Right ventricle myocardium superior (tissue), 1 donor: ENCODE measurements at regions not wholly inside any gene's neighbourhood (a gene's known extent, or its start where the extent isn't known, plus 50 kb on each side); places are given as distances from the start of the nearest gene placed in this dataset.

ENCODE experiments used
- ATAC-seq: fragments of 200-7000 bp; cut with Tn5 transposase; one replicate; pipeline ENCODE4 v1.9.1; 2020; ENCODE audit warnings: mild to moderate bottlenecking; ENCODE audit not compliant: poor library complexity
- DNase-seq: peaks from one replicate; pipeline ENCODE4 v3.0.0-alpha.2; 2020
- intact Hi-C: fragments of 100-400 bp; cut with DNase I; formaldehyde crosslinking; loops from one replicate; pipeline ENCODE4 v1.11.2; 2022
- donor health status: DM: no; HTN: yes; CAD: no; lungs with severe emphysema.

DNA sequence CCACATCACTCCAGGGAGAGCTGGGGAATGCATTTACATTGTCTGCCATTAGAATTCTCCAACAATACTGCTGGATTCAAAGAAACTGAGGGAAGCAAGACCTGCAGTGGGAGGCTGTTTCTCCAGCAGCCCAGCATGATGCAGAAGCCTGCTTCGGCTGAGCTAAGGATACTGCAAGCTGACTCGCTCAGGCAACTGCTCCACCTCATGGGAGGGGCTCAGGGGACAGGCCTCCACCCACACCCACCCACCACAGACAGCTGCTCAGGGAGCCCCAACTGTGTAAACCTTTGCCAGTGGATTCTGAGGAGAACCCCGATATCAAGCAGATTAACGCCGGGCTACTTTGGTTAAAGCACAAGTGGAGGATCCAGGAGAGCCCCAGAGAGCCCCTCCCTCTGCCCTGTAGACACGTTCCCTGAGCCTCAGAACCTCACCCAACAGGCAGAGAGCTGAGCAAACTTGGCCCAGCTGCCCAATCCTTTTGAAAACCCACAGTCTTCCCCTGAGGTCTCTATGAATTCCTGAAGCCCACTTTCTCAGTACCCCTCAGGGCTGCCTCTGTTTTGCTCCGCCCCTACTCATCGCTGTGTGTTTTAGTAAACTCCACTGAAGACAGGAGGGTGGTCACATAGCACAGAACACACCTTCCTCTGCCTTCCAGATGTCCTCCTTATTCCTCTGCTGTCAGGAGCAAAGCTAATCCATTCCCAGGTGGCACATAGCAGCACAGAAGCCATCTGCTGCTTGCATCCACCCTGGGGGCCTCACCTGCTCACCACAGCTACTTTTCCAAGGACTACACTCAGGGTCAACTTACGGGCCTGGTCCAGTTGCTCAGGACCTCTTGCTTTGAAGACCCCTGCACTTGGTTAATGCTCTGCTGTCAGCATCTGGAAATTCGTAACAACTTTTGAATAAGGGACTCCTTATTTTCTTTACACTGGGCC is 269.0 kb downstream of the ABHD5 start:
- ATAC-seq = no peak
- DNase-seq = no peak
- intact Hi-C loops = no loop called here

- ATAC-seq (no peak), DNase-seq (no peak)
- intact Hi-C loops = no loop called here
These were observed 269.7 kb downstream of the ABHD5 start for GRCh38 chr3:43960448-43960840.

DNA sequence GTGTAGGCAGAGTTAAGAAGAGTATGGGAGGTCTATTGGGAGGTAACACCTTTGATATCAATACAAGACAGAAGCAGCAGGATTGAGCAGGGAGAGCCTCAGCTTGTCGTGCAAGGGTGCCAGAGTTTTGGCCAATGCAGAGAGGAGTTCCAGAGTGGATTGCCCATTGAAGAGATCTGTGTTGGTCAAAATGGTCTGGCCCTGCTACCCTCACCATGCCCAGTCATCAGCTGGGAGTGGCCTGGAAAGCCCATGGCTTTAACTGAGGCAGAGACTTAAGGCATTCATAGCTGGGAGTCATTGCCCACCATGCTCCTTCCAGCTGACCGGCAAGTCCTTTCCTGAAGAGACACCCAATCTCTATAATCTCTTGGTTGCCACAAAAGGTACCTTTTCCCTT is 271.3 kb downstream of the ABHD5 start:
- ATAC-seq = no peak
- intact Hi-C loops = no loop called here
- DNase-seq = no peak

- no peak for ATAC-seq
- intact Hi-C loops = no loop called here
- no peak for DNase-seq
These were observed 272.5 kb downstream of the ABHD5 start for GRCh38 chr3:43963208-43963607.

- no peak for DNase-seq
- intact Hi-C loops = no loop called here
These were observed 273.9 kb downstream of the ABHD5 start for GRCh38 chr3:43964640-43965039.

GRCh38 chr3:43965656-43966055 is 274.9 kb downstream of the ABHD5 start:
- DNase-seq = no peak
- intact Hi-C loops = no loop called here

More at GRCh38 chr3:43964640-43965039, 273.9 kb downstream of the ABHD5 start:
- no peak for ATAC-seq

GRCh38 chr3:43966126-43966525 is 275.4 kb downstream of the ABHD5 start:
- no peak for ATAC-seq
- intact Hi-C loops = no loop called here
- no peak for DNase-seq

More at GRCh38 chr3:43965656-43966055, 274.9 kb downstream of the ABHD5 start:
- no peak for ATAC-seq

GRCh38 chr3:43966530-43966929 is 275.2 kb upstream of the TOPAZ1 start:
- ATAC-seq (no peak), DNase-seq (no peak)
- intact Hi-C loops = no loop called here

- intact Hi-C loops = no loop called here
- DNase-seq (no peak), ATAC-seq (no peak)
These were observed 273.2 kb upstream of the TOPAZ1 start for GRCh38 chr3:43968465-43968864.

GRCh38 chr3:43969944-43970343 is 271.7 kb upstream of the TOPAZ1 start:
- intact Hi-C loops = no loop called here
- no peak for ATAC-seq
- DNase-seq = no peak

- DNase-seq (no peak), ATAC-seq (no peak)
- intact Hi-C loops = no loop called here
These were observed 271.3 kb upstream of the TOPAZ1 start for GRCh38 chr3:43970351-43970750.

- no peak for DNase-seq
- no peak for ATAC-seq
- intact Hi-C loops = no loop called here
These were observed 270.8 kb upstream of the TOPAZ1 start for GRCh38 chr3:43970920-43971319.

DNA sequence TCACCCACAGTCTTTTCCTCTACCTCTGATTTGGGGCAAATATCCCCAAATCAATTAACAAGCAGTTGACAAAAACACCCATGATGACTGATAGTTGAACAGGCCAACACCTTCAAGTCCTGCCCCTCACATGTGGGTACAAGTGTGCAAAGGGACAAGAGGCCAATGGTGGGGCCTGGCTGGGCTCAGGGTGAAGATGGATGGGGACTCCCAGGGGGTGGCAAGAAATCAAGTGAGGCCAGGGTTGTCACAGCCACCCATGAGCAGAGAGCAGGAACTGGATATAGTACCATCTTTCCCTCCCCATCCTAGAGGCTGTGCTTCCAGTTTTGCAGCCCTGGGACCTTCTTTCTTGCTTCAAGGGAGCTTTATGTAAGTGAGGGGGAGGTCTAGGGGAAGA is 270.2 kb upstream of the TOPAZ1 start:
- DNase-seq = no peak
- ATAC-seq = no peak
- intact Hi-C loops = no loop called here

- intact Hi-C loops = no loop called here
- no peak for DNase-seq
- no peak for ATAC-seq
These were observed 263.0 kb upstream of the TOPAZ1 start for GRCh38 chr3:43978708-43979107.

DNA sequence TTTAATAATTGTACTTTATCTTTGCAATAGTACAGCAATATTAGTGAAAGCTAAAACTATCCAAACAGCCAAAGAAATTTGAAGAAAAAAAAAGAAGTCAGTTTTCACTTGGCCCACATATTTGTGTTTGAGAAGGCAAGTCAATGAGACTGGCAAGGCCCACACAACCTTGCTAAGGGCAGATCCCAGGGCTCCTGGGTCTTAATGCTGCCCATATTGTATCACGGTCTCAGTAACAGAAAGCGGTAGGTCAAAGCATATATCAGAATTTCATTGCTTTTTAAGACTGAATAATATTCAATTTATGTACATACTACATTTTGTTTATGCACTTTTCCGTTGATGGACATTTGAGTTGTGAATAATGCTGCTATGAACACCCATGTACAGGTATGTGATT is 262.0 kb upstream of the TOPAZ1 start:
- DNase-seq (no peak), ATAC-seq (no peak)
- intact Hi-C loops = no loop called here

- DNase-seq = no peak
- intact Hi-C loops = no loop called here
- ATAC-seq = no peak
These were observed 246.8 kb upstream of the TOPAZ1 start for GRCh38 chr3:43994657-43995546.

GRCh38 chr3:43995547-43996378 is 245.9 kb upstream of the TOPAZ1 start:
- DNase-seq (no peak), ATAC-seq (no peak)
- intact Hi-C loops = no loop called here

DNA sequence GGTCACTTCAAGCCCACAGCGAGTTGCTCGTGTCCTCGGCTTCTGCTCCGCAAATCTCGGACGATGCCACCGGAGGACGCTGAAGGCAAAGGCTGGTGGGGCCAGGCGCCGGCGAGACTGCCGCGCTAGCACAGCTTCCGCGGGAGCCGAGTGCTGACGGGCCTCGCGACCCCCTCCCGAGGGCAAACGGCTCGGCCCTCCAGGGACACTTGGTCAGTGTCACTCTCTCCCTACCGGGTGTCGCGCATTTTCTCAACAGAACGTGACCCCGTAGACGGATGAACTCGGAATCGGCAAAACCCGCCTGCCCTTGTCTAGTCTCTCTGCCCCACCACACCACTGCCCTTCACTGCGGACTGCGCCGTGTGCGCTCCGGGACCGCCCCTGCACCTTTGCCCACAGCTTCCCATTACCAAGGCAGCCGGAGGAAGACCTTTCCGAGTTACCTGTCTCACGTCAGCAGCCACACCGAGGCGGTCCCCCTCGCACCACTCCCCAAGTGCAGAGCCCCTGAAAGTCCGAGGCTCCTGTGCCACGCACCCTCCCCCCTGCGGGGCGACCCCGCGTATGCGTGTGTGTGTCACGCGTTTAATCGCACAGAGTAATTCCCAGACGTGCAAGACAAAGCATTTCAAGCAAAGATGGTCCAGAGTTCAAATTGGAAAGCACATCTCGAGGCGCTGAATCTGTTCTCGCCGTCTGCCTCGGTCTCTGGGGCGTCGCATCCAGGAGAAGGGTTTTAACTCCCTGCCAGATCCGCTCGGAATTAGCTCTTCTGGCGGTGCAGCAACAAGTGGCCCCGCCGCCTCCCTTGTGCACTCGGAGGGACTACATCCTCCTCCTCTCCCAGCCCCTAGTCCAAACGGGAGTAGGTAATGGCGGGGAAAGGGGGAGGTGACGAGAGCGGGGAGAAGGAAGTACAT is 245.0 kb upstream of the TOPAZ1 start:
- DNase-seq = no peak

More for the DNA sequence above, 245.0 kb upstream of the TOPAZ1 start:
- intact Hi-C loops = no loop called here
- ATAC-seq = peak; percentile 48
